CD8-positive, alpha-beta memory T cell (primary cell): ENCODE measurements at regions not wholly inside any gene's neighbourhood (a gene's known extent, or its start where the extent isn't known, plus 50 kb on each side); places are given as distances from the start of the nearest gene placed in this dataset.

ENCODE experiments used
- CTCF ChIA-PET: fragments of 350-600 bp; sonication (Branson Sonifier 250); formaldehyde crosslinking; loops from one replicate; lab custom pipeline; 2021; ENCODE audit warnings: antibody characterized with exemption; lab: Charles Lee
- POLR2A ChIA-PET: fragments of 350-600 bp; sonication (Branson Sonifier 250); formaldehyde crosslinking; loops from one replicate; lab custom pipeline; 2021; ENCODE audit warnings: antibody characterized with exemption; lab: Charles Lee
- DNase-seq, 5 donors: peaks; one replicate each; pipeline versions ENCODE4 v3.0.0 to v3.0.0-alpha.2; 2020 to 2022; ENCODE audit warnings: mixed read lengths in 1 of 5
- H3K27ac ChIP-seq: one replicate; pipeline ENCODE4 v1.7.0; 2013; ENCODE audit warnings: low read depth, mild to moderate bottlenecking, low read length, moderate library complexity
- H3K27me3 ChIP-seq: 2 replicates; pipeline ENCODE4 v1.7.0; 2013; ENCODE audit warnings: low read length, mild to moderate bottlenecking; ENCODE audit not compliant: insufficient read depth, poor library complexity, severe bottlenecking
- H3K36me3 ChIP-seq: 2 replicates; pipeline ENCODE4 v1.7.0; 2013; ENCODE audit warnings: mild to moderate bottlenecking, low read length, moderate library complexity; ENCODE audit not compliant: insufficient read depth
- H3K4me1 ChIP-seq: 2 replicates; pipeline ENCODE4 v1.7.0; 2013; ENCODE audit warnings: mild to moderate bottlenecking, low read length, moderate library complexity; ENCODE audit not compliant: insufficient read depth
- H3K4me3 ChIP-seq: 2 replicates; pipeline ENCODE4 v1.7.0; 2013; ENCODE audit warnings: mild to moderate bottlenecking, low read length
- H3K9me3 ChIP-seq: 2 replicates; pipeline ENCODE4 v1.7.0; 2013; ENCODE audit warnings: mild to moderate bottlenecking, low read length
- H3K27ac Mint-ChIP-seq, 8 donors: one replicate each; pipeline ENCODE4 v1.8.0; 2020 to 2021; ENCODE audit warnings: mixed read lengths in 8 of 8, mild to moderate bottlenecking in 6 of 8, inconsistent platforms in 3 of 8, moderate library complexity in 3 of 8
- H3K27me3 Mint-ChIP-seq, 2 donors: one replicate each; pipeline ENCODE4 v1.8.0; 2020 to 2021; ENCODE audit warnings: mixed read lengths in 2 of 2, mild to moderate bottlenecking in 1 of 2, moderate library complexity in 1 of 2
- H3K36me3 Mint-ChIP-seq, 3 donors: one replicate each; pipeline ENCODE4 v1.8.0; 2020 to 2021; ENCODE audit warnings: mixed read lengths in 3 of 3, inconsistent platforms in 1 of 3, mild to moderate bottlenecking in 1 of 3
- H3K4me1 Mint-ChIP-seq, 3 donors: one replicate each; pipeline ENCODE4 v1.8.0; 2020 to 2021; ENCODE audit warnings: mixed read lengths in 3 of 3, inconsistent platforms in 1 of 3, mild to moderate bottlenecking in 1 of 3
- H3K4me3 Mint-ChIP-seq, 7 donors: one replicate each; pipeline ENCODE4 v1.8.0; 2020 to 2021; ENCODE audit warnings: mixed read lengths in 7 of 7, mild to moderate bottlenecking in 6 of 7, moderate library complexity in 4 of 7, inconsistent platforms in 2 of 7
- H3K9me3 Mint-ChIP-seq, 5 donors: one replicate each; pipeline ENCODE4 v1.8.0; 2020 to 2022; ENCODE audit warnings: mixed read lengths in 5 of 5, mild to moderate bottlenecking in 3 of 5, moderate library complexity in 2 of 5, inconsistent platforms in 1 of 5

GRCh38 chr3:102529452-102529851 lies 94.6 kb downstream of the ZPLD1 start:
- DNase-seq = no peak
- CTCF ChIA-PET = no interaction called here
- Mint-ChIP-seq H3K27me3 (peaks cover 1 to 4% of the 10 kb centered on the region in 2 donors), H3K4me3 (no peak overlapping the region), H3K4me1 (peaks cover 6 to 8% (median 7%) of the 10 kb centered on the region in 3 donors), H3K9me3 (peaks cover 0 to 2% (median 0%) of the 10 kb centered on the region in 5 donors), H3K36me3 (no peaks in the 10 kb centered on the region), H3K27ac (no peak overlapping the region)
- no peaks in the 10 kb centered on the region for H3K36me3 ChIP-seq
- no peaks in the 10 kb centered on the region for H3K27me3 ChIP-seq
- no peaks in the 10 kb centered on the region for H3K9me3 ChIP-seq
- POLR2A ChIA-PET = no interaction called here
- no peaks in the 10 kb centered on the region for H3K4me1 ChIP-seq
- H3K27ac ChIP-seq = no peak overlapping the region
- no peak overlapping the region for H3K4me3 ChIP-seq

GRCh38 chr3:102530415-102531181 lies 95.8 kb downstream of the ZPLD1 start:
- no peaks in the 10 kb centered on the region for H3K9me3 Mint-ChIP-seq
- peaks cover 6 to 8% (median 7%) of the 10 kb centered on the region in 3 donors for H3K4me1 Mint-ChIP-seq
- Histone ChIP-seq H3K36me3 (no peaks in the 10 kb centered on the region), H3K27ac (no peak overlapping the region), H3K27me3 (no peaks in the 10 kb centered on the region), H3K4me1 (no peaks in the 10 kb centered on the region), H3K4me3 (no peak overlapping the region), H3K9me3 (no peaks in the 10 kb centered on the region)
- H3K27ac Mint-ChIP-seq = no peak overlapping the region
- no peaks in the 10 kb centered on the region for H3K36me3 Mint-ChIP-seq
- no peak overlapping the region for H3K4me3 Mint-ChIP-seq
- H3K27me3 Mint-ChIP-seq = peaks cover 1 to 4% of the 10 kb centered on the region in 2 donors
- CTCF ChIA-PET = no interaction called here
- POLR2A ChIA-PET = no interaction called here
- no peak for DNase-seq

DNA sequence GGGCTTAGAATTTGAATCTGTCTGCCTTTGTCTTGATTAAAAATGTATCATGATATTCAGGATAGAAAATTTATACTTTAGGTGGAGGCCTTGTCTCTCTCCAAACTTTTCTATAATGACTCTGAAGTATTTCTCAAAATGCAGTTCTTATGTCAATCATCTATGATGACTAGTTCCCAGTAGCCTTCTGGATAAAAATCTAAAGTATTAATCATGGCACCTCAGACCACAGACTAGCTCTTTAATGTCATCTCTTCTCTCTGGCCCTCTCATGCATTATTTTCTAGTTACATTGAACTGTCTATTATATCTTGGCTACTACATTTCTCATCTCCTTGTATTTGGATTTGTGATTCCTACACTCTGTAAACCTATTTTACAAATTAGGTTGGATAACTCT lies 96.9 kb downstream of the ZPLD1 start:
- Histone ChIP-seq H3K27me3 (no peaks in the 10 kb centered on the region), H3K36me3 (no peaks in the 10 kb centered on the region), H3K4me1 (no peaks in the 10 kb centered on the region), H3K4me3 (no peak overlapping the region), H3K27ac (no peak overlapping the region), H3K9me3 (no peaks in the 10 kb centered on the region)
- Mint-ChIP-seq H3K27me3 (peaks cover 0 to 4% of the 10 kb centered on the region in 2 donors), H3K4me1 (peaks cover 6 to 8% (median 7%) of the 10 kb centered on the region in 3 donors), H3K4me3 (no peak overlapping the region), H3K27ac (no peak overlapping the region), H3K36me3 (no peaks in the 10 kb centered on the region), H3K9me3 (no peaks in the 10 kb centered on the region)
- DNase-seq = no peak
- POLR2A ChIA-PET = no interaction called here
- CTCF ChIA-PET = no interaction called here

DNA sequence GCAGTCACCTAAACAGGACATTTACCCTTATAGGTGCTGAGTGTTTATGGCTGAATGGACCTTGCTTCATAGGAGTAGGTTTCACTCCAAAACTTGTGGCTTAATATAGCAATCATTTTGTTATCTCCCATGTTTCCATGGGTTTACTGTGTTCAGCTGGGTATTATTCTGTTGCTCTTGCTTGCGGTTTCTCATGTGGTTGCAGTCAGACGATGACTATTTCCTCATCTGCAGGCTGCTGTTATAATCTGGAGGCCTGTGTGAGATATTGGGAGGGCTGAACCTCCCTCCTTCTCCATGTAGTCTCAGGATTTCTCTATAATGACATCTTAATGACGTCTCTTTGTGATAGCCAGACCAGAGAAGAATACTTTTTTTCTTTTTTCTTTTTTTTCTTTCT lies 98.1 kb downstream of the ZPLD1 start:
- no peaks in the 10 kb centered on the region for H3K9me3 ChIP-seq
- peak in 1 of 5 donors; percentile 10 for DNase-seq
- no peak overlapping the region for H3K4me3 Mint-ChIP-seq
- peaks cover 0 to 4% of the 10 kb centered on the region in 2 donors for H3K27me3 Mint-ChIP-seq
- no peaks in the 10 kb centered on the region for H3K36me3 Mint-ChIP-seq
- peaks cover 6 to 8% (median 7%) of the 10 kb centered on the region in 3 donors for H3K4me1 Mint-ChIP-seq
- ChIA-PET CTCF (no interaction called here), POLR2A (no interaction called here)
- no peak overlapping the region for H3K4me3 ChIP-seq
- no peak overlapping the region for H3K27ac ChIP-seq
- no peaks in the 10 kb centered on the region for H3K27me3 ChIP-seq
- H3K27ac Mint-ChIP-seq = no peak overlapping the region
- no peaks in the 10 kb centered on the region for H3K4me1 ChIP-seq
- no peaks in the 10 kb centered on the region for H3K9me3 Mint-ChIP-seq
- no peaks in the 10 kb centered on the region for H3K36me3 ChIP-seq

GRCh38 chr3:102533784-102534183 lies 99.0 kb downstream of the ZPLD1 start:
- Histone ChIP-seq H3K9me3 (no peaks in the 10 kb centered on the region), H3K27me3 (no peaks in the 10 kb centered on the region), H3K36me3 (no peaks in the 10 kb centered on the region), H3K4me1 (no peaks in the 10 kb centered on the region), H3K4me3 (no peak overlapping the region), H3K27ac (no peak overlapping the region)
- Mint-ChIP-seq H3K4me1 (peaks cover 6 to 8% (median 7%) of the 10 kb centered on the region in 3 donors), H3K4me3 (no peak overlapping the region), H3K36me3 (no peaks in the 10 kb centered on the region), H3K27ac (no peak overlapping the region), H3K9me3 (no peaks in the 10 kb centered on the region), H3K27me3 (peaks cover 0 to 4% of the 10 kb centered on the region in 2 donors)
- no peak for DNase-seq
- POLR2A ChIA-PET = no interaction called here
- CTCF ChIA-PET = no interaction called here

- Histone ChIP-seq H3K4me1 (no peaks in the 10 kb centered on the region), H3K4me3 (no peak overlapping the region), H3K36me3 (no peaks in the 10 kb centered on the region), H3K27ac (no peak overlapping the region), H3K9me3 (no peaks in the 10 kb centered on the region), H3K27me3 (no peaks in the 10 kb centered on the region)
- peak in 2 of 5 donors; percentile 3 to 11 for DNase-seq
- H3K9me3 Mint-ChIP-seq = no peaks in the 10 kb centered on the region
- POLR2A ChIA-PET = no interaction called here
- H3K4me3 Mint-ChIP-seq = no peak overlapping the region
- H3K27me3 Mint-ChIP-seq = peaks cover 5 to 11% of the 10 kb centered on the region in 2 donors
- peak overlapping the region in 1 of 8 donors; percentile 5 for H3K27ac Mint-ChIP-seq
- CTCF ChIA-PET = interaction anchor here (0.9 to 1.4 kb wide), 3 partner anchors 307 to 729 kb away, joined by 3 to 16 read pairs (median 4); no protein-coding TSS in a partner anchor
- peaks cover 6 to 8% (median 7%) of the 10 kb centered on the region in 3 donors for H3K4me1 Mint-ChIP-seq
- no peaks in the 10 kb centered on the region for H3K36me3 Mint-ChIP-seq
These were observed 101.6 kb downstream of the ZPLD1 start for GRCh38 chr3:102536456-102536855.

GRCh38 chr3:102537123-102537522 lies 102.3 kb downstream of the ZPLD1 start:
- CTCF ChIA-PET = interaction anchor here (0.9 to 1.4 kb wide), 2 partner anchors 308 to 729 kb away, joined by 4 to 16 read pairs; no protein-coding TSS in a partner anchor
- H3K9me3 ChIP-seq = no peaks in the 10 kb centered on the region
- H3K27ac ChIP-seq = no peak overlapping the region
- H3K4me3 ChIP-seq = no peak overlapping the region
- Mint-ChIP-seq H3K27me3 (peaks cover 5 to 16% of the 10 kb centered on the region in 2 donors), H3K9me3 (no peaks in the 10 kb centered on the region), H3K27ac (no peak overlapping the region), H3K4me1 (peaks cover 6 to 8% (median 7%) of the 10 kb centered on the region in 3 donors), H3K4me3 (no peak overlapping the region), H3K36me3 (no peaks in the 10 kb centered on the region)
- no peaks in the 10 kb centered on the region for H3K27me3 ChIP-seq
- H3K4me1 ChIP-seq = no peaks in the 10 kb centered on the region
- no peak for DNase-seq
- no peaks in the 10 kb centered on the region for H3K36me3 ChIP-seq
- POLR2A ChIA-PET = no interaction called here

DNA sequence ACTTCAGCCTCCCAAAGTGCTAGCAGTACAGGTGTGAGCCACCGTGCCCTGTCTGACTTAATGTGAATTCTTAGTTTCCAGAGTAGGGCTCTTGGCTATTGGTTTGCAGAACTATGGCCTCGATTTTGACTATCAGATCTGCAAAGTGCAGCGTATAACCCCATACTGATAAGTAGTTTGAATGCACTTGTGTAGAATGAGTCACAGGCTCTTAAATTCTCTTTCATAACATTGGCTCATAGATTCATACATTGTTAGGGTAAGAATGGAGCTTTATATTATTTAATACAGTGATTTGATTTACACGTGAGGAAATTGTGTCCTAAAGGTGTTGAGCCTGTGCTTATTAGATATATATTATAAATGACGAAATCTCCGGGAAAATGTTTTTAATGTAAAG lies 109.9 kb downstream of the ZPLD1 start:
- no peaks in the 10 kb centered on the region for H3K9me3 Mint-ChIP-seq
- CTCF ChIA-PET = no interaction called here
- H3K27ac ChIP-seq = no peak overlapping the region

More for the DNA sequence above, 109.9 kb downstream of the ZPLD1 start:
- Histone ChIP-seq H3K27me3 (no peaks in the 10 kb centered on the region), H3K9me3 (no peaks in the 10 kb centered on the region), H3K36me3 (no peaks in the 10 kb centered on the region), H3K4me1 (no peaks in the 10 kb centered on the region), H3K4me3 (no peak overlapping the region)
- H3K4me3 Mint-ChIP-seq = no peak overlapping the region
- DNase-seq = no peak
- no peaks in the 10 kb centered on the region for H3K4me1 Mint-ChIP-seq
- POLR2A ChIA-PET = no interaction called here
- H3K27ac Mint-ChIP-seq = no peak overlapping the region
- H3K27me3 Mint-ChIP-seq = peaks cover 5 to 21% of the 10 kb centered on the region in 2 donors
- no peaks in the 10 kb centered on the region for H3K36me3 Mint-ChIP-seq
